Subcutaneous abdominal adipose tissue (tissue), 5 donors: ENCODE measurements at regions not wholly inside any gene's neighbourhood (a gene's known extent, or its start where the extent isn't known, plus 50 kb on each side); places are given as distances from the start of the nearest gene placed in this dataset.

Source experiments
- H3K27ac ChIP-seq: one replicate; pipeline ENCODE4 v1.7.0; 2013; ENCODE audit warnings: low read depth, mild to moderate bottlenecking, inconsistent platforms, low read length, moderate library complexity
- H3K27me3 ChIP-seq, 5 donors: one replicate each; pipeline ENCODE4 v1.7.0; 2013; ENCODE audit warnings: low read length in 5 of 5, inconsistent platforms in 1 of 5; ENCODE audit not compliant: control insufficient read depth in 5 of 5, insufficient read depth in 4 of 5
- H3K36me3 ChIP-seq, 5 donors: one replicate each; pipeline ENCODE4 v1.7.0; 2013; ENCODE audit warnings: low read length in 5 of 5; ENCODE audit not compliant: control insufficient read depth in 5 of 5, insufficient read depth in 5 of 5
- H3K4me1 ChIP-seq, 5 donors: one replicate each; pipeline ENCODE4 v1.7.0; 2013; ENCODE audit warnings: low read length in 5 of 5, mild to moderate bottlenecking in 3 of 5, moderate library complexity in 1 of 5; ENCODE audit not compliant: control insufficient read depth in 5 of 5, insufficient read depth in 5 of 5
- H3K4me3 ChIP-seq, 5 donors: one replicate each; pipeline ENCODE4 v1.7.0; 2013; ENCODE audit warnings: low read length in 5 of 5, low read depth in 1 of 5
- H3K9ac ChIP-seq, 5 donors: one replicate each; pipeline ENCODE4 v1.7.0; 2013; ENCODE audit warnings: low read length in 5 of 5, mild to moderate bottlenecking in 4 of 5, moderate library complexity in 3 of 5
- H3K9me3 ChIP-seq, 5 donors: one replicate each; pipeline ENCODE4 v1.7.0; 2013; ENCODE audit warnings: low read length in 5 of 5; ENCODE audit not compliant: control insufficient read depth in 5 of 5
- donor health status: healthy.
- donor health status: healthy.
- donor health status: healthy.
- donor health status: healthy.
- donor health status: healthy.

DNA sequence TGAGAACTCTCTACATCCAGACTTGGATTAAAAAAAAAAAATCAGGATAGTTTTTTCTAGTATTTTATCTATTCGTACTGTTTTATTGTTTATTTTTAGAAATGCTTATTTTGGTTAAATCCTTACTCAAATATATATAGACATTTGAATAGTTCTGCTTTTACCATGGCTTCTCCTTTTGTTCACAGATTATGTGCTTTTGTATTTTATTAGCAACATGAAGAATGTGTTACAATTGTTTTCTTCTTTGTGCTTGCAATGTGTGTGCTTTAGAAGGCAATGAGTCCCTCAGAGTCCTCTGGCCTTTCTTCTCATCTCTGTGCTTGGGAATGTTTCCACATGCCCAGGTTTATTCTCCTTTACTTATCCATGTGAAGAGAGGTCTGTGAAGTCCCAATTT, 324.0 kb downstream of the KCNRG start:
- Histone ChIP-seq H3K9ac (no peak overlapping the region), H3K9me3 (peaks cover 0 to 2% (median 0%) of the 10 kb centered on the region in 5 donors)

DNA sequence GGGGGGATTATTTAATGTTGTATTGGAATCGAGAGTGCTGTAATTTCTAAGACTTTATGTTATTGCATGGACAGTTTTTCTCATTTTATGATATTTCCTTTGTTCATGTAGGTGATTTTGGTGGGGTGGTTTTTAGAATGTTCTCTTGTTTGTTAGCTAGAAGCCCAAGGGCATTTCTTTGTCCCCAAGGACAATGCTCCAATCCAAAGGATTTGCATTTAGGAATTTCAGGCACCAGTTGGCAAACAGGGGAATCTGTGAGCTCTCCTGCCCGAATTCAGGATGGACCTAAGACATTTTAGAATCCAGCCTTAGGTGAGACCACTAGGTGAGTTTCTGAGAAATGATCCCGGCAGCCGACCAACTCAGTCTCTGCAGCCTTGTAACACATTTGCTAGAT, 324.9 kb downstream of the KCNRG start:
- no peak overlapping the region for H3K4me3 ChIP-seq
- no peak overlapping the region for H3K9ac ChIP-seq
- H3K4me1 ChIP-seq: peaks cover 0 to 19% (median 10%) of the 10 kb centered on the region in 5 donors
- no peaks in the 10 kb centered on the region for H3K36me3 ChIP-seq
- no peak overlapping the region for H3K27ac ChIP-seq
- H3K9me3 ChIP-seq: peaks cover 0 to 2% (median 0%) of the 10 kb centered on the region in 5 donors
- no peaks in the 10 kb centered on the region for H3K27me3 ChIP-seq

More for the DNA sequence above, 324.0 kb downstream of the KCNRG start:
- no peaks in the 10 kb centered on the region for H3K36me3 ChIP-seq
- peaks cover 0 to 19% (median 10%) of the 10 kb centered on the region in 5 donors for H3K4me1 ChIP-seq
- H3K4me3 ChIP-seq: no peak overlapping the region
- no peaks in the 10 kb centered on the region for H3K27me3 ChIP-seq
- H3K27ac ChIP-seq: no peak overlapping the region

DNA sequence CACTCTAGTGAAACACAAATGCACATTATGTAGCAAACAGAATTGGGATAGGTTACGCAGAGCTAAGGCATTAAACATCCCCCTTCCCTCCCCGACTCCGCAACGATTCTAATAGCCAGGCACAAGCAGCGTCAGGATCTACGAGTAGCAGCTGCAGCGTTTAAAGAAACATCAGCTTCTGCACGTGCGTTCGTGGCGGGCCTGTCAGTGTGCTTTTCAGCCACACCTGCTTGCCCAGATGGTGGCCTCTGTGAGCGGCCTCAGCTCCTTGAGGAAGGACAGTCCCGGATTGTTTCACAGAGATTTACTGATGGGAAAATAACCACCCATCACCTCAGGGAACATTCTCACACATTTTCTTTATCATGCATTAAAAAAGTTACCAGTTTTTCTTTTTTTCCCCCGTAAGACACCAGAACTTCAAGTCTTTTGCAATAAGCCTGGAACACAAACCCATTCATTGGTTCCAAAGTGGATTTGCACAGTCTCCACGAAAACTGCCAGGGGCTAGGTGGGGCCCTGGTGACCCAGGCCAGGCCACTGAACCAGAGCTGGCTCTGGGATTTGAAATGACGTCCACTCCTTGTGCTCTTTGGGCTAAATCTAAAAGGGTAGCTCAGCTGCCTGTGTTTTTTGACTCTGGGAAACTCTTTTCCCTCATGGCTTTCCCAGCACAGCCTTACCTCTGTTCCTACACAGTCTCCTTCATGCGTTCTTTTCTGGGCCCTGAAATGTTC, 325.5 kb downstream of the KCNRG start:
- peaks cover 0 to 2% (median 0%) of the 10 kb centered on the region in 5 donors for H3K9me3 ChIP-seq
- peaks cover 0 to 19% (median 10%) of the 10 kb centered on the region in 5 donors for H3K4me1 ChIP-seq
- no peak overlapping the region for H3K9ac ChIP-seq
- no peak overlapping the region for H3K27ac ChIP-seq
- H3K4me3 ChIP-seq: no peak overlapping the region
- no peaks in the 10 kb centered on the region for H3K27me3 ChIP-seq
- H3K36me3 ChIP-seq: no peaks in the 10 kb centered on the region

DNA sequence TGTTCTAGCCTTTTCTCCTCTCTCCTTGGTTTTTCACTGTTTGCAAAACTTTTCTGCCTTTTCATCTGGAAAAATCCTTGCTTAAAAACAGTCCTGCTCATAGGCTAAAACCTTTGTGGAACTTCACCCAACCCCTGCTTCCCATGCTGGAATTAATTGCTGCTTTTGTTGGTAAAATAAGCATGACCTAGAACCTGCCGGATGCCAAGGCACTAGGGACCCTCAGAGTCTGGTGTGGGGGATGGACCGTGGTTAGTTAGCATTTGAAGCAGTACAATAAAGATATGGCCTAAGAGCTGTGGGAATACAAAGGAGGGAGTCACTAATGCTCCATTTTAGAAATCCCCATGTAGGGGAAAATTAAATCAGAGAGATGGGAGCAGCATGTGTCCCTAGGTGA, 326.3 kb downstream of the KCNRG start:
- no peaks in the 10 kb centered on the region for H3K36me3 ChIP-seq
- peaks cover 0 to 19% (median 10%) of the 10 kb centered on the region in 5 donors for H3K4me1 ChIP-seq
- H3K27me3 ChIP-seq: no peaks in the 10 kb centered on the region
- no peak overlapping the region for H3K27ac ChIP-seq
- H3K9me3 ChIP-seq: peaks cover 0 to 2% (median 0%) of the 10 kb centered on the region in 5 donors
- H3K9ac ChIP-seq: no peak overlapping the region
- no peak overlapping the region for H3K4me3 ChIP-seq

DNA sequence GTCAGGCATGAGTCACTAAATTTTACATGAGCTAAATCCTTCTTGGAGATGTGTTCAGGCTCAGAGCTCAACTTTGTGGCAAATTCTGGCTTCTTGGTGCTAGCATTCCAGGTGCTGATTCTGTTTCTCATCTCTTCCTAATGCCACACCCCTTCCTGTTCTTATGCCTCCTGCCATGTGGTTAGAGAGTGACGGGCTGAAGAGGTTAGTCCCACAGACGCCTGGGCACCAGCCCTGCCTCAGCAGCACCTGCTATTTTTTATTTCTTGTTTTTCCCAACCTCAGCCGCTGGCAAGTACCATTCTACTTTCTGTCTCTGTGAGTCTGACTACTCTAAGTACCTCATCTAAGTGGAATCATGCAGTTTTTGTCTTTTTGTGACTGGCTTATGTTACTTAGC, 329.5 kb downstream of the KCNRG start:
- H3K27me3 ChIP-seq: no peaks in the 10 kb centered on the region
- H3K9me3 ChIP-seq: peaks cover 0 to 2% (median 0%) of the 10 kb centered on the region in 5 donors
- no peaks in the 10 kb centered on the region for H3K36me3 ChIP-seq
- H3K4me3 ChIP-seq: no peak overlapping the region
- H3K9ac ChIP-seq: no peak overlapping the region
- peaks cover 0 to 16% (median 15%) of the 10 kb centered on the region in 5 donors for H3K4me1 ChIP-seq
- no peak overlapping the region for H3K27ac ChIP-seq

DNA sequence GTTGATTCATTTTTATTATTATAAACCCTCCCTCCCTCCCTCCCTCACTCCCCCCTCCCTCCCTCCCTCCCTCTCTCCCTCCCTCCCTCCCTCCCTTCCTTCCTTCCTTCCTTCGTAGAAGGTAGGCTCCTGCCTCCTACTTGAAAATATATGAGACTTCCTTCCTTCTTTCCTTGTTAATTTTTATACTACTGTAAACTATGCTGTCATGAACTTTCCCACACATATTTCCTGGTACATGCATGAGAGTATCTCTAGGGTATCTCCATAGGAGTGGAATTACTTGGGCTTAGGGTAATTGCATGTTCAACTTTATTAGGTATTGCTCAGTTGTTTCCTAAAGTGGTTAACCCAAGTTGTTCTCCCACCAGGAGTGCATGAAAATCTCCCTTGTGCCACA, 330.6 kb downstream of the KCNRG start:
- no peaks in the 10 kb centered on the region for H3K27me3 ChIP-seq
- peaks cover 0 to 2% (median 0%) of the 10 kb centered on the region in 5 donors for H3K9me3 ChIP-seq
- no peak overlapping the region for H3K27ac ChIP-seq
- H3K4me1 ChIP-seq: peaks cover 0 to 13% (median 7%) of the 10 kb centered on the region in 5 donors
- H3K4me3 ChIP-seq: no peak overlapping the region
- H3K36me3 ChIP-seq: no peaks in the 10 kb centered on the region
- H3K9ac ChIP-seq: no peak overlapping the region

DNA sequence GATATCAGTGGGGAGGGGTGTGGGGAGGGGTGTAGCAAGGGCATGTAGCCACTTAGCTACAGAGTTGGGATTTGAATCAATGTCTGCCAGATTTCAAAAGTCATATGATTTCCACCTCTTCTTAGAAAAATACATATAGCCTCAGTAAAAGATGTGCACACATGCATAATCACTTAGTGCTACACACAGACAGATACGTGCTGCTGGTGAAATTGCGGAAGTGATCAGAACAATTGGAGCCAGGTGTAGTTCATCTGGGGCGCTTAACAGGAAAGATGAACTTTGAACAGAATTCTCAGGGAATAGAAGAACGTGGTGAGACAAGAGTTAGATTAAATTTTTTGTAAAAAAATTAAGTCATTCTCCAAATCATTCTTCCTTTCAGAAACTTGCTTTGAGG, 333.1 kb downstream of the KCNRG start:
- Histone ChIP-seq H3K4me3 (no peak overlapping the region), H3K27me3 (no peaks in the 10 kb centered on the region), H3K9ac (no peak overlapping the region), H3K36me3 (no peaks in the 10 kb centered on the region), H3K27ac (no peak overlapping the region), H3K9me3 (no peaks in the 10 kb centered on the region), H3K4me1 (peaks cover 0 to 5% (median 0%) of the 10 kb centered on the region in 5 donors)

DNA sequence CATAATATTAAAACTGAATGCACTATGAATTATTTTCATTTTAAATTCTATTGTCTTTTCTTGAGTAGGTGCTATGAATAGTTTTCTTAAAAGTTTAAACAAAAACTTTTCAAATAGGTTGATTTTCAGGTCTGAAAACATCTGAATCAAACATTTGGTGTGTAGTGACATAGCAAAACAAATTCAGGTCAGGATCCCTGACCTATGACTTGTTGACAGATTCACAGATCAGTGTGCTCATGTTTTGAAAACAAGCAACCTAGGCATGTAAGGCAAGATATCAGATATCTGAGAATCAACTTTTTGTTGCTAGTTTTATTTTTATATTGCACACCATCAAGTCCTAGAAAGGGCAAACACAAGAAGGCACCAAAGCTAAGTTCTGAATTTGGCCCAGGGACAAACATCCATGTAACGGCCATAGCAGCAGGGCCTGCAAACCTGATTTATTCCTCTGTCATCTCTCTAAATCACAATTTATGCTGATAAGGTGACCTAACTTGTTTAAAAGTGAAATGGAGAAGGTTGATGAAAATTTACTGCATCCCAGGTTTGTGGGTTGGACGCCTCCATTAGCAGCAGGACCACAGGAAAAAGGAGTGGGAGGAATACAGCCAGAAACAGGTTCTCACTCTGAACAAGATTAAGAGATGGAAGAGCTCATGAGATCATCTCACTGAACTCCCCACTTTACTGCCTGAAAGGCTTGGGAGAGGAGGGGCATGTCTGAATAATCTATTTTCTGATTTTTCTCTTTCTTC, 337.7 kb downstream of the KCNRG start:
- H3K27ac ChIP-seq: no peak overlapping the region
- H3K4me1 ChIP-seq: peaks cover 2 to 15% (median 9%) of the 10 kb centered on the region in 5 donors
- no peaks in the 10 kb centered on the region for H3K36me3 ChIP-seq
- no peak overlapping the region for H3K9ac ChIP-seq
- no peak overlapping the region for H3K4me3 ChIP-seq
- no peaks in the 10 kb centered on the region for H3K27me3 ChIP-seq
- no peaks in the 10 kb centered on the region for H3K9me3 ChIP-seq

DNA sequence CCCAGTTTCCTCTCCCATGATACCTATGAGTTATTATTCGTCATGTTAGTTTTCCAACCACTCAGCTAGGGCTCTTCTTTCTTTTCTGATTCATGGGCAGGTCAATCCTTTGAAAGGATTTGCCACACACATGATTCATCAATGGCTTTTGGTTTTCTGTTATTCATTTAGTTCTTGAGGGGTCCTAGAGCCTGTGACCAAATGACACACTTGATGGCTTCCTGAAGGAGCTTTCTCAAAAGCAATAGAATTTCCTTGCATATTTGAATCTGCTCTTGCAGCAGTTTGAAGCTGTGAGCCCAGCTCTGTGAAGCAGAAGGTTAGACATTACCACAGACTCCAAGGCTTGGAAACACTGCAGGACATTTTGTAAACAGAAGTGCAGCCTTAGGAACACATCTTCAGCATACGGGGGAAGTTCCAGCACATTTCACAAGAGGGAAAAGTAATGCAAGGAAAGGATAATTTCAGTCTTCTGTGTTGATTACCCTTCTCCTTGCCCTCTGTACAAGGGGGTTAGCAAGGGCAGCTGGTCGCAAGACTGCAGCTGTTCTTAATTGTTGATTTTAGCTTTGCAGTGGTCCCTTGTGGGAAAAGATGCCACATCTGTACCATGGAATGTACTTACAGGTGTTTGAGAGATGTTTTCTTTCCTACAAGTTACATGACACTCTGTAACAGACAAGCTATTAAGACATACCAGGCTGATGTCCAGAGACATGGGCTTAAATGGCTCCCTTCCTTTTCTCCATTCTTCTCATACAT, 338.6 kb downstream of the KCNRG start:
- H3K27ac ChIP-seq: no peak overlapping the region
- H3K4me3 ChIP-seq: no peak overlapping the region

More for the DNA sequence above, 338.6 kb downstream of the KCNRG start:
- Histone ChIP-seq H3K9me3 (no peaks in the 10 kb centered on the region), H3K4me1 (peaks cover 2 to 18% (median 15%) of the 10 kb centered on the region in 5 donors), H3K27me3 (no peaks in the 10 kb centered on the region), H3K9ac (no peak overlapping the region), H3K36me3 (no peaks in the 10 kb centered on the region)
